Adrenal gland (tissue), 5 donors: ENCODE measurements at regions not wholly inside any gene's neighbourhood (a gene's known extent, or its start where the extent isn't known, plus 50 kb on each side); places are given as distances from the start of the nearest gene placed in this dataset.

Source experiments
- POLR2A ChIP-seq, 2 donors: fragments of 450-650 bp; IDR thresholded peaks; one replicate each; pipeline ENCODE4 v1.6.1; 2017; ENCODE audit warnings: antibody characterized with exemption in 2 of 2, mild to moderate bottlenecking in 2 of 2, moderate library complexity in 1 of 2
- TF ChIP-seq, protein P1 (sequence below), 6 experiments: fragments of 450-650 bp in 4 of 6; fragments of 200-600 bp in 2 of 6; sonication (generic) in 1 of 6; IDR thresholded peaks; 1 replicate in 5 of 6; 2 replicates in 1 of 6; pipeline versions ENCODE4 v1.5.1 to v1.8.0; 2016 to 2021; ENCODE audit warnings: antibody characterized with exemption in 6 of 6, mild to moderate bottlenecking in 2 of 6, moderate library complexity in 1 of 6
- donor health status: DM: no; HTN: no; CAD: no.

GRCh38 chr7:98553666-98554065, 63.4 kb upstream of the NPTX2 start:
- TF ChIP-seq, protein P1, sequence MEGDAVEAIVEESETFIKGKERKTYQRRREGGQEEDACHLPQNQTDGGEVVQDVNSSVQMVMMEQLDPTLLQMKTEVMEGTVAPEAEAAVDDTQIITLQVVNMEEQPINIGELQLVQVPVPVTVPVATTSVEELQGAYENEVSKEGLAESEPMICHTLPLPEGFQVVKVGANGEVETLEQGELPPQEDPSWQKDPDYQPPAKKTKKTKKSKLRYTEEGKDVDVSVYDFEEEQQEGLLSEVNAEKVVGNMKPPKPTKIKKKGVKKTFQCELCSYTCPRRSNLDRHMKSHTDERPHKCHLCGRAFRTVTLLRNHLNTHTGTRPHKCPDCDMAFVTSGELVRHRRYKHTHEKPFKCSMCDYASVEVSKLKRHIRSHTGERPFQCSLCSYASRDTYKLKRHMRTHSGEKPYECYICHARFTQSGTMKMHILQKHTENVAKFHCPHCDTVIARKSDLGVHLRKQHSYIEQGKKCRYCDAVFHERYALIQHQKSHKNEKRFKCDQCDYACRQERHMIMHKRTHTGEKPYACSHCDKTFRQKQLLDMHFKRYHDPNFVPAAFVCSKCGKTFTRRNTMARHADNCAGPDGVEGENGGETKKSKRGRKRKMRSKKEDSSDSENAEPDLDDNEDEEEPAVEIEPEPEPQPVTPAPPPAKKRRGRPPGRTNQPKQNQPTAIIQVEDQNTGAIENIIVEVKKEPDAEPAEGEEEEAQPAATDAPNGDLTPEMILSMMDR (IDR thresholded peaks at IDR 0.05), result no peak
- no peak for TF ChIP-seq POLR2A (IDR thresholded peaks at IDR 0.05)
